ENCODE measurements at regions not wholly inside any gene's neighbourhood (a gene's known extent, or its start where the extent isn't known, plus 50 kb on each side); places are given as distances from the start of the nearest gene placed in this dataset.

DNA sequence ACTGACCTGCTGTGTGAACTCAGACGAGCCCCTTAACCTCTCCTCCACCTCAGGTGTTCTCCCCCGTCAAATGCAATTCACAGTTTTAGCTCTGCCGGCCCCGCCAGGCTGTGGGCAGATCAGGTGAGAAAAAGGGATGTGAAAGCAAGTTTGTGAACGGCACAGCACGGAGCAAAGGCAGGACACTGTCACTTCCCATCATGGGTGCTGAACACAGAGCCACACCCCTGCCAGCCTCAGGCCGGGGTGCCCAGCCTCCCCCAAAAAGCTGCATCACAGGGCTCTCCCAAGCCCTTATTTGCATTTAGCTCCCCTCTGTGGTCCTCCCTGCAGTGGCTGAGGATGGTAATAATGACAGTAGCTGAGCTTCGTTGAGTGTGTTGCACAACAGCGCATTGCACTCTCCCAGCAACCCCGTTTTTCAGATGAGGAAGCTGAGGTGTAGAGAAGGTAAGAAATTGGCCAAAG, 88.8 kb upstream of the TNRC6C start:
- Histone ChIP-seq H3K4me3 (ENCODE audit: low read length) (peak overlapping the region; percentile 57), H3K9me3 (ENCODE audit: control insufficient read depth, insufficient read depth, low read length) (no peaks in the 10 kb centered on the region), H3K9me2 (replicated peaks; ENCODE audit: control insufficient read depth, low read length) (no peaks in the 10 kb centered on the region), H3F3A (ENCODE audit: control insufficient read depth, insufficient read depth) (peaks cover 10% of the 10 kb centered on the region), H3K4me1 (ENCODE audit: control insufficient read depth, low read length) (peaks cover 45% of the 10 kb centered on the region), H3K79me2 (ENCODE audit: control insufficient read depth, low read length) (no peaks in the 10 kb centered on the region), H3K27ac (ENCODE audit: low read depth, low read length) (peak overlapping the region; percentile 67), H3K4me2 (ENCODE audit: low read length) (peak overlapping the region; percentile 81), H4K20me1 (ENCODE audit: control insufficient read depth, insufficient read depth, low read depth, low read length) (no peaks in the 10 kb centered on the region), H3K36me3 (ENCODE audit: control insufficient read depth, low read length) (no peaks in the 10 kb centered on the region), H3K27me3 (ENCODE audit: control insufficient read depth, low read length) (peaks cover 5% of the 10 kb centered on the region; the same call in 1 of the 2 replicates)
- TF ChIP-seq, protein P1, sequence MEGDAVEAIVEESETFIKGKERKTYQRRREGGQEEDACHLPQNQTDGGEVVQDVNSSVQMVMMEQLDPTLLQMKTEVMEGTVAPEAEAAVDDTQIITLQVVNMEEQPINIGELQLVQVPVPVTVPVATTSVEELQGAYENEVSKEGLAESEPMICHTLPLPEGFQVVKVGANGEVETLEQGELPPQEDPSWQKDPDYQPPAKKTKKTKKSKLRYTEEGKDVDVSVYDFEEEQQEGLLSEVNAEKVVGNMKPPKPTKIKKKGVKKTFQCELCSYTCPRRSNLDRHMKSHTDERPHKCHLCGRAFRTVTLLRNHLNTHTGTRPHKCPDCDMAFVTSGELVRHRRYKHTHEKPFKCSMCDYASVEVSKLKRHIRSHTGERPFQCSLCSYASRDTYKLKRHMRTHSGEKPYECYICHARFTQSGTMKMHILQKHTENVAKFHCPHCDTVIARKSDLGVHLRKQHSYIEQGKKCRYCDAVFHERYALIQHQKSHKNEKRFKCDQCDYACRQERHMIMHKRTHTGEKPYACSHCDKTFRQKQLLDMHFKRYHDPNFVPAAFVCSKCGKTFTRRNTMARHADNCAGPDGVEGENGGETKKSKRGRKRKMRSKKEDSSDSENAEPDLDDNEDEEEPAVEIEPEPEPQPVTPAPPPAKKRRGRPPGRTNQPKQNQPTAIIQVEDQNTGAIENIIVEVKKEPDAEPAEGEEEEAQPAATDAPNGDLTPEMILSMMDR (IDR thresholded peaks at IDR 0.05; ENCODE audit: low read depth, low read length, poor library complexity, severe bottlenecking), result no peak
- no peak for TF ChIP-seq EZH2phosphoT487 (IDR thresholded peaks at IDR 0.05; ENCODE audit: borderline replicate concordance, low read length)

- Histone ChIP-seq H3K27ac (ENCODE audit: low read depth, low read length) (no peak overlapping the region), H3K4me3 (ENCODE audit: low read length) (no peak overlapping the region), H3F3A (ENCODE audit: control insufficient read depth, insufficient read depth) (peaks cover 10% of the 10 kb centered on the region), H3K79me2 (ENCODE audit: control insufficient read depth, low read length) (no peaks in the 10 kb centered on the region), H3K9me2 (replicated peaks; ENCODE audit: control insufficient read depth, low read length) (no peaks in the 10 kb centered on the region), H3K9me3 (ENCODE audit: control insufficient read depth, insufficient read depth, low read length) (no peaks in the 10 kb centered on the region), H3K4me2 (ENCODE audit: low read length) (no peak overlapping the region), H3K36me3 (ENCODE audit: control insufficient read depth, low read length) (no peaks in the 10 kb centered on the region), H4K20me1 (ENCODE audit: control insufficient read depth, insufficient read depth, low read depth, low read length) (no peaks in the 10 kb centered on the region), H3K27me3 (ENCODE audit: control insufficient read depth, low read length) (peaks cover 7% of the 10 kb centered on the region; the same call in 1 of the 2 replicates), H3K4me1 (ENCODE audit: control insufficient read depth, low read length) (peaks cover 65% of the 10 kb centered on the region)
- no peak for TF ChIP-seq EZH2phosphoT487 (IDR thresholded peaks at IDR 0.05; ENCODE audit: borderline replicate concordance, low read length)
- TF ChIP-seq, protein P1 (IDR thresholded peaks at IDR 0.05; ENCODE audit: low read depth, low read length, poor library complexity, severe bottlenecking), result no peak
These were observed 86.3 kb upstream of the TNRC6C start for GRCh38 chr17:77872199-77872598.

DNA sequence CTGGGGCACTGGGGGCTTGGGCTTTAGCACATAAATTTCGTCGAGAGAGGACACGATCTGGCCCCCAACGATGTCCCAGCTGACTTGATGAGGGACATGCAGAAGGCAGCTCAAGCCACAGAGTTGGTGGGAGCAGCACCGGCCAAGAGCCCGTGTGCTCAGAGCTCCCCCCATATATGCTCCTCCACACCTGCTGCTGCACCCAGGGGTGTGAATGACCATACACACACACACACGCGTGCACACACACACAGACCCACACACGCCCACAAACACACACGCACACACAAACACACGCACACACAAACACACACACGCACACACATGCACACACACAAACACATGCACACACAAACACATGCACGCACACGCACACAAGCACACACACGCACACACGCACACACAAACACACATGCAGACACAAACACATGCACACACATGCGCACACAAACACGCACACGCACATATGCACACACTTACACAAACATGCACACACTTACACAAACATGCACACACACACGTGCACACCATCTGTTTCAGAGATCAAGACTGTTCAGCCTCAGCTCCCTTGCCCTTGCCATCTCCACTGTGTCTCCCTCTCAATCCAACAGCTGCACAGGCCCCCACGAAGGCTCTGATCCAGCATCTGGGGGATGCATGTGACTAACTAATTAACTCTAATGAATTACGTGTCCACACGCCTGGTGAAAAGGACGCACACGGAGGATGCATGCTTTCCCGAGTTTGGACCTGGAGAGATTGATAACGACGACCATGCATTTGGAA, 85.6 kb upstream of the TNRC6C start:
- H3K36me3 ChIP-seq (ENCODE audit: control insufficient read depth, low read length), result no peaks in the 10 kb centered on the region
- H3K4me1 ChIP-seq (ENCODE audit: control insufficient read depth, low read length), result peaks cover 58% of the 10 kb centered on the region
- H4K20me1 ChIP-seq (ENCODE audit: control insufficient read depth, insufficient read depth, low read depth, low read length), result no peaks in the 10 kb centered on the region
- H3K4me3 ChIP-seq (ENCODE audit: low read length), result no peak overlapping the region
- no peaks in the 10 kb centered on the region for H3K9me3 ChIP-seq (ENCODE audit: control insufficient read depth, insufficient read depth, low read length)
- TF ChIP-seq EZH2phosphoT487 (IDR thresholded peaks at IDR 0.05; ENCODE audit: borderline replicate concordance, low read length), result no peak
- no peaks in the 10 kb centered on the region for H3K9me2 ChIP-seq (replicated peaks; ENCODE audit: control insufficient read depth, low read length)
- H3F3A ChIP-seq (ENCODE audit: control insufficient read depth, insufficient read depth), result peaks cover 12% of the 10 kb centered on the region
- H3K27me3 ChIP-seq (ENCODE audit: control insufficient read depth, low read length), result peaks cover 11% of the 10 kb centered on the region; the same call in 1 of the 2 replicates
- no peak overlapping the region for H3K4me2 ChIP-seq (ENCODE audit: low read length)
- H3K79me2 ChIP-seq (ENCODE audit: control insufficient read depth, low read length), result no peaks in the 10 kb centered on the region
- no peak overlapping the region for H3K27ac ChIP-seq (ENCODE audit: low read depth, low read length)
